Heart left ventricle (tissue), 16 donors: ENCODE measurements at regions not wholly inside any gene's neighbourhood (a gene's known extent, or its start where the extent isn't known, plus 50 kb on each side); places are given as distances from the start of the nearest gene placed in this dataset.

Experiments
- ATAC-seq, 4 donors: fragments of 200-7000 bp; cut with Tn5 transposase; one replicate each; pipeline ENCODE4 v1.9.1; 2020 to 2022; ENCODE audit warnings: moderate library complexity in 4 of 4, mild to moderate bottlenecking in 3 of 4, moderate number of reproducible peaks in 1 of 4
- DNase-seq, 5 donors: peaks; one replicate each; pipeline ENCODE4 v3.0.0-alpha.2; 2020
- H3K27ac ChIP-seq, 12 donors: fragments of 200-600 bp; sonication (generic) in 4 of 12; one replicate each; pipeline versions ENCODE4 v1.5.0 to v1.8.0; 2016 to 2022; ENCODE audit warnings: mild to moderate bottlenecking in 2 of 12
- H3K27me3 ChIP-seq, 9 donors: fragments of 200-600 bp; sonication (generic) in 2 of 9; one replicate each; pipeline versions ENCODE4 v1.5.1 to v1.8.0; 2016 to 2022; ENCODE audit warnings: mild to moderate bottlenecking in 3 of 9
- H3K36me3 ChIP-seq, 9 donors: fragments of 200-600 bp; sonication (generic) in 2 of 9; one replicate each; pipeline versions ENCODE4 v1.5.0 to v1.8.0; 2018 to 2022; ENCODE audit warnings: mild to moderate bottlenecking in 2 of 9
- H3K4me1 ChIP-seq, 12 donors: fragments of 200-600 bp; sonication (generic) in 4 of 12; one replicate each; pipeline versions ENCODE4 v1.5.0 to v1.8.0; 2016 to 2022; ENCODE audit warnings: mild to moderate bottlenecking in 3 of 12
- H3K4me3 ChIP-seq, 12 donors: fragments of 200-600 bp; sonication (generic) in 4 of 12; one replicate each; pipeline versions ENCODE4 v1.5.0 to v1.8.0; 2017 to 2022; ENCODE audit warnings: mild to moderate bottlenecking in 9 of 12, moderate library complexity in 4 of 12
- H3K9me3 ChIP-seq, 12 donors: fragments of 200-600 bp; sonication (generic) in 4 of 12; one replicate each; pipeline versions ENCODE4 v1.5.0 to v1.8.0; 2016 to 2022; ENCODE audit warnings: mild to moderate bottlenecking in 1 of 12
- POLR2A ChIP-seq, 2 donors: fragments of 450-650 bp; IDR thresholded peaks; one replicate each; pipeline ENCODE4 v1.6.1; 2017; ENCODE audit warnings: antibody characterized with exemption in 2 of 2, mild to moderate bottlenecking in 2 of 2, moderate library complexity in 2 of 2
- WGBS, 4 donors: extraction: QIAGEN DNeasy Blood & Tissue Kit in 2 of 4; methylation state at CpG; one replicate each; pipeline versions ENCODE4 v1.1.5 to v1.1.7; 2013 to 2018; 5-methylcytosine and 5-hydroxymethylcytosine counted together
- intact Hi-C, 10 donors: fragments of 100-400 bp; cut with DNase I; formaldehyde crosslinking; loops; one replicate each; pipeline versions ENCODE4 v1.11.1 to v1.14.2; 2022
- TF ChIP-seq, protein P1 (sequence below), 12 donors: fragments of 200-600 bp; sonication (generic) in 4 of 12; IDR thresholded peaks; one replicate each; pipeline versions ENCODE4 v1.5.0 to v1.8.0; 2018 to 2022; ENCODE audit warnings: antibody characterized with exemption in 12 of 12, mild to moderate bottlenecking in 5 of 12
- donor health status: ischemic (EF 13 %, LVEDD 7.1; RV severe dilation, severe dysfunction).
- donor health status: healthy with polysubstance abuse.
- donor health status: DM: no; HTN: yes; CAD: no.
- donor health status: DM: no; HTN: no; CAD: no.
- donor health status: ischemic (EF 25% LVEDD 6.9; RV normal size, moderate dysfunction).
- donor health status: ischemic (EF 25% LVEDD 5.7; RV mildly dilated, moderate dysfunction).
- donor health status: healthy.
- donor health status: DM: yes; HTN: yes; CAD: no.
- donor health status: ischemic (EF 35%, LVEDD 5.7; RV mildly dilated, moderate dysfunction).
- donor health status: nonischemic (EF 11% LVEDD 7.7; RV severe dilation, severe dysfunction).
- donor health status: DM: yes; HTN: yes; CAD: no.
- donor health status: PGD.
- donor health status: ischemic (EF 29% LVEDD 5.4; RV normal size, mild dysfunction).
- donor health status: nonischemic (EF 23%, LVEDD 6.1; RV moderate dilation, normal function).

DNA sequence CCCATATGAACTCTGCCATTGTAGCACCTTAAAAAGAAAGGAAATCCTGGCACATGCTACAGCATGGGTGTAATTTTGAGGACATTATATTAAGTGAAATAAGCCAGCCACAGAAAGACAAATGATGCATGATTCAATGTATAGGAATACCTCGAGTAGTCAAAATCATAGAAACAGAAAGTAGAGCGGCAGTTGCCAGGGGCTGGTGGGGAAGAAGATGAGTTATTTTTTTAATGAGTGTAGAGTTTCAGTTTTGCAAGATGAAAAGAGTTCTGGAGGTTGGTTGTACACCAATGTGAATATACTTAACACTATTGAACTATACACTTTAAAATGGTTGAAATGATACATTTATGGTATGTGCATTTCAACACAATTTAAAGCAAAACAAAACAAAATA lies 133.0 kb downstream of the ZDHHC21 start:
- H3K4me1 ChIP-seq, result no peaks in the 10 kb centered on the region
- no peak overlapping the region for H3K27ac ChIP-seq
- no peak for ATAC-seq
- TF ChIP-seq, protein P1, sequence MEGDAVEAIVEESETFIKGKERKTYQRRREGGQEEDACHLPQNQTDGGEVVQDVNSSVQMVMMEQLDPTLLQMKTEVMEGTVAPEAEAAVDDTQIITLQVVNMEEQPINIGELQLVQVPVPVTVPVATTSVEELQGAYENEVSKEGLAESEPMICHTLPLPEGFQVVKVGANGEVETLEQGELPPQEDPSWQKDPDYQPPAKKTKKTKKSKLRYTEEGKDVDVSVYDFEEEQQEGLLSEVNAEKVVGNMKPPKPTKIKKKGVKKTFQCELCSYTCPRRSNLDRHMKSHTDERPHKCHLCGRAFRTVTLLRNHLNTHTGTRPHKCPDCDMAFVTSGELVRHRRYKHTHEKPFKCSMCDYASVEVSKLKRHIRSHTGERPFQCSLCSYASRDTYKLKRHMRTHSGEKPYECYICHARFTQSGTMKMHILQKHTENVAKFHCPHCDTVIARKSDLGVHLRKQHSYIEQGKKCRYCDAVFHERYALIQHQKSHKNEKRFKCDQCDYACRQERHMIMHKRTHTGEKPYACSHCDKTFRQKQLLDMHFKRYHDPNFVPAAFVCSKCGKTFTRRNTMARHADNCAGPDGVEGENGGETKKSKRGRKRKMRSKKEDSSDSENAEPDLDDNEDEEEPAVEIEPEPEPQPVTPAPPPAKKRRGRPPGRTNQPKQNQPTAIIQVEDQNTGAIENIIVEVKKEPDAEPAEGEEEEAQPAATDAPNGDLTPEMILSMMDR (IDR thresholded peaks at IDR 0.05), result no peak
- TF ChIP-seq POLR2A (IDR thresholded peaks at IDR 0.05), result no peak
- DNase-seq, result no peak
- no peaks in the 10 kb centered on the region for H3K27me3 ChIP-seq
- no peak overlapping the region for H3K4me3 ChIP-seq
- H3K36me3 ChIP-seq, result no peaks in the 10 kb centered on the region
- WGBS, 4 donors, result 93 to 96% (median 94%) methylated on average over 2 of the region's 2 CpGs
- H3K9me3 ChIP-seq, result no peaks in the 10 kb centered on the region
- intact Hi-C loops, result no loop called here

DNA sequence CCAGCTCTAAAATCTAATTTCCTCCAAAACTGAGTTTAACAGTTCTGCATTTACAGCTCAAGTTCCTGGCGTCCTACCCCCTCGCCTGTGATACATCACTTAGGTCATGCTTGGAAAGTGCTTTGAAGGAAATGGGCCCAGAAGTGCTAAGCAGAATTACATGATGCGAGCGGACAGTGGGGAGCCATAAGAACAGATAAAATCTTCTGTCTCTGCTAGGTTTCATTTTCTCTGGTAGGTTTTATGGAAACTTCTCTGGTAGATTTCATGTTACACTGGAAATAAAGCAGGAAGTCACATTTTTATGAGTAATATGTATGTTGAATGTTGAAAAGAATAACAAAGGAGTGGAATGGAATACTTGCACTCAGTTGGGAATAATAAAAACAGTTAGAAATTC lies 138.3 kb downstream of the ZDHHC21 start:
- Histone ChIP-seq H3K4me3 (no peak overlapping the region), H3K27ac (peak overlapping the region in 1 of 12 donors; percentile 2), H3K4me1 (no peaks in the 10 kb centered on the region), H3K27me3 (no peaks in the 10 kb centered on the region), H3K9me3 (no peaks in the 10 kb centered on the region), H3K36me3 (no peaks in the 10 kb centered on the region)
- DNase-seq, result no peak
- WGBS, 4 donors, result 60 to 78% (median 72%) methylated on average over 4 of the region's 4 CpGs
- ATAC-seq, result no peak
- intact Hi-C loops, result no loop called here
- TF ChIP-seq, protein P1 (IDR thresholded peaks at IDR 0.05), result no peak
- no peak for TF ChIP-seq POLR2A (IDR thresholded peaks at IDR 0.05)

DNA sequence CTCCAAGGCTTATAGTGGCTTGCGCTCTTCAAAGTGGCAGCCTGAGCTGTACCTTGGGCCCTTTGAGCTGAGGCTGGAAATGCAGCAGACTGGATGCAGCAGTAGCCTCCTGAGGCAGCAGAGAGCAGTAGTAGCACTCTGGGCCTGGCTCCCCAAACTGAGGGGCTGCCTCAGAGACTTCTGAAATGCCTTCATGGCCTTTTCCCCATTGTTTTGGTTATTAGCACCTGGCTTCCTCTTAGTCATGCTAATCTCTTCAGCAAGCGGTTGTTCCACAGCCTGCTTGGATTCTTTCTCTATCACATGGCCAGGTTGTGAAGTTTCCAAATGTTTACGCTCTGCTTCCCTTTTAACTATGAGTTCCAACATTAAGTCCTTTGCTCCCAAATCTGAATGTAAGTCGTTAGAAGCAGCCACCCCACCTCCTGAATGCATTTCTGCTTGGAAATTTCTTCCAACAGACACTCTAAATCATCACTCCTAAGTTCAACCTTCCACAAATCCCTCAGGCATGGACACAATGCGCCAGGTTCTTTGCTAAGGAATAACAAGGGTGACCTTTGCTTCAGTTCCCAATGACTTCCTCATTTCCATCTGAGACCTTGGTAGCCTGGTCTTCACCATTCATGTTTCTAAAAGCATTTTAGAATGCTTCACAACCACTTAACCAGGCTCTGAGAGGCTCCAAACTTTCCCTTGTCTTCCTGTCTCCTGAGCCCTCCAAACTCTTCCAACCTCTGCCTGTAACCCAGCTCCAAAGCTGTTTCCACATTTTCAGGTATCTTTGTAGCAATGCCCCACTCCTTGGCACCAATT lies 145.8 kb downstream of the ZDHHC21 start:
- TF ChIP-seq, protein P1 (IDR thresholded peaks at IDR 0.05), result no peak
- TF ChIP-seq POLR2A (IDR thresholded peaks at IDR 0.05), result no peak
- ATAC-seq, result no peak
- H3K4me1 ChIP-seq, result no peaks in the 10 kb centered on the region
- H3K27me3 ChIP-seq, result no peaks in the 10 kb centered on the region
- H3K36me3 ChIP-seq, result no peaks in the 10 kb centered on the region
- intact Hi-C loops, result no loop called here
- H3K9me3 ChIP-seq, result no peaks in the 10 kb centered on the region
- no peak for DNase-seq
- no peak overlapping the region for H3K4me3 ChIP-seq
- H3K27ac ChIP-seq, result no peak overlapping the region
- 67 to 77% (median 73%) methylated on average over 5 of the region's 5 CpGs for WGBS, 4 donors

DNA sequence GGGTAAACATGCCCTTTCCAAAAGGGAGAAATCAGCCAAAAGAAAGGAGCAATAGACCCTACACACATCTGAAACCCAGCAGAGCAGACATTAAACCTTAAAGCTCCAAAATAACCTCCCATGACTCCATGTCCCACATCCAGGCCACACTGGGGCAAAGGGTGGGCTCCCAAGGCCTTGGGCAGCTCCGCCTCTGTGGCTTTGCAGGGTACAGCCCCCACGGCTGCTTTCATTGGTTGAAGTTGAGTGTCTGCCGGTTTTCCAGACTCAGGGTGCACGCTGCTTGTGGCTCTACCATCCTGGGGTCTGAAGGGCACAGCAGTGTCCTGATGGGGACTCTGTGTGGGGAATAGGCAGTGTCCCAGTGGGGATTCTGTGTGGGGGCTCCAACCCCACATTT lies 146.5 kb downstream of the ZDHHC21 start:
- Histone ChIP-seq H3K4me1 (no peaks in the 10 kb centered on the region), H3K27me3 (no peaks in the 10 kb centered on the region), H3K4me3 (no peak overlapping the region), H3K9me3 (no peaks in the 10 kb centered on the region), H3K27ac (no peak overlapping the region), H3K36me3 (no peaks in the 10 kb centered on the region)
- TF ChIP-seq, protein P1 (IDR thresholded peaks at IDR 0.05), result no peak
- TF ChIP-seq POLR2A (IDR thresholded peaks at IDR 0.05), result no peak
- 84 to 98% (median 97%) methylated on average over 4 of the region's 4 CpGs for whole genome bisulfite sequencing, 4 donors
- no peak for ATAC-seq
- DNase-seq, result no peak
- intact Hi-C loops, result no loop called here
